ENCODE measurements at regions not wholly inside any gene's neighbourhood (a gene's known extent, or its start where the extent isn't known, plus 50 kb on each side); places are given as distances from the start of the nearest gene placed in this dataset.

DNA sequence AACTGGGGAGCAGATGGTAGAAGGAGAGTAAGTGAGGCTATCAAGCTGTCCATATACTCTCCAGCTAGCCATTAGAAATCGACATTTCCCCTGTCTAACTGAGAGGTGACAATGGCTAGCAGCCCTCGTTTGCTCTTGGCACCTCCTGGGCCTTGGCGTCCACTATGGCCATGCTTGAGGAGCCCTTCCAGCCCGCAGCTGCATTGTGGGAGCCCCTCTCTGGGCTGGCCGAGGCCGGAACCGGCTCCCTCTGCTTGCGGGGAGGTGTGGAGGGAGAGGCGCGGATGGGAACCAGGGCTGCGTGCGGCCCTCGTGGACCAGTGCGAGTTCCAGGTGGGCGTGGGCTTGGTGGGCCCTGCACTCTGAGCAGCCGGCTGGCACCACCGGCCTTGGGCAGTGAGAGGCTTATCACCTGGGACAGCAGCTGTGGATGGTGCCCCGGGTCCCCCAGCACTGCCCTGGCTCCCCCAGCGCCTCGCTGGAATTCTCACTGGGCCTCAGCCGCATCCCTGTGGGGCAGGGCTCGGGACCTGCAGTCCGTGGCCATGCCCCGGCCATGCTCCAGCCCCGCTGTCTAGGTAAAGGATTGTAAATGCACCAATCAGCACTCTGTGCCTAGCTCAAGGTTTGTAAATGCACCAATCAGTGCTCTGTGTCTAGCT, 56.2 kb upstream of the PARP1 start:
- TF ChIP-seq YY1 (IDR thresholded peaks at IDR 0.05; ENCODE audit: insufficient read depth, insufficient read length) (no peak), SUZ12 (IDR thresholded peaks at IDR 0.05; ENCODE audit: extremely low read depth, insufficient read depth, insufficient read length) (no peak), ZNF274 (IDR thresholded peaks at IDR 0.05; ENCODE audit: low read depth, low read length) (no peak)
